SK-N-MC (cell line): ENCODE measurements at regions not wholly inside any gene's neighbourhood (a gene's known extent, or its start where the extent isn't known, plus 50 kb on each side); places are given as distances from the start of the nearest gene placed in this dataset.

ENCODE experiments used
- EZH2 ChIP-seq: fragments of 200-600 bp; sonication (generic); IDR thresholded peaks from one replicate; pipeline ENCODE4 v1.6.1; 2017; ENCODE audit warnings: antibody characterized with exemption
- POLR2AphosphoS5 ChIP-seq: IDR thresholded peaks from 2 replicates; pipeline ENCODE4 v1.6.1; 2012; ENCODE audit warnings: mild to moderate bottlenecking, low read depth, low read length, borderline replicate concordance

DNA sequence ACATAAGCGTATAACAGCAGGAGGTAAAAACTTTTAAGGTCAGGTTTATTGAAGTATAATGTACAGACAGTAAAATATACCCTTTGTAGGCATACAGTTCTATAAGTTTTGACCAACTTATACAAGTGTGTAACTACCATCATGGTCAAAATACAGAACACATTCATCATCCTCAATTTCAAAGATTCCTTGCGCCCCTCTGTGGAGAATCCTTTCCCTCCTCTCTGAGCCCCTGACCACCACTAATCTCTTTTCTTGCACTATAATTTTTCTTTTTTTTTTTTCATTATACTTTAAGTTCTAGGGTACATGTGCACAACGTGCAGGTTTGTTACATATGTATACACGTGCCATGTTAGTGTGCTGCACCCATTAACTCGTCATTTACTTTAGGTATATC, 58.1 kb upstream of the CTTNBP2 start:
- TF ChIP-seq POLR2AphosphoS5: no peak
- TF ChIP-seq EZH2: no peak
